ENCODE measurements at regions not wholly inside any gene's neighbourhood (a gene's known extent, or its start where the extent isn't known, plus 50 kb on each side); places are given as distances from the start of the nearest gene placed in this dataset.

DNA sequence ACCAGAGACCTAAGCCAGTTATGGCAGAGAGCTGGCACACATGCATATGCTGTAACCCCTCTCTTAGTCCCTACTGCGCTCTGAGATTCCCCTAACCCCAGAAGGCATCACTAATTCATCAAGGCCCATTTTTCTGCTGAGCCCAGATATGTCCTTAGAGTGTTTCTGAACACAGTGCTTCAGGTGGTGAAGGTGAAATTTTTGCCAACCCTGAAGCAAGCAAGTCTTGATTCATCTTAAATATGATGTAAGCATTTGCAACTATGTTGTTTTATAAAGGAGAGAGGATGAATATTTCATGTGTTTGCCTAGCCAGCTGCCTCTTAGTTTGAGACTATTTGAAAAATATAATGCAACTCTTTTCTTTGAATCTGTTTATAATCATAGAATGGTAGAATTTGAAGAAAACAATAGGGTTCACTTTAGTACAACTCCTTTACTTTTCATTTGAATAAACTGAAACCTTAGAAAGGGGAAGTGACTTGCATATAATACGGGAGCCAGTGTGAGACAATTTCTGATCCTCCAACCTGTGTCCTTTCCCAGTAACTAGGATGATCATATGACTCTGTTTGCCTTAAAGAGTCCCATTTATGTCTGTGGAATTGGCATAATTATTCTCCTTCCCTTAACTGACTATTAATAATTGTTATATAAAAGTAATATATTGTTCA, 194.3 kb upstream of the MTNR1B start:
- H3K27me3 ChIP-seq, result no peaks in the 10 kb centered on the region
- H3K4me1 ChIP-seq, result no peaks in the 10 kb centered on the region
- no peak overlapping the region for H3K27ac ChIP-seq
- no peak overlapping the region for H3K4me3 ChIP-seq
- no peaks in the 10 kb centered on the region for H3K9me3 ChIP-seq
- H3K36me3 ChIP-seq, result no peaks in the 10 kb centered on the region
- no peak for TF ChIP-seq Cebpa-rat (IDR thresholded peaks at IDR 0.05)
- no peaks in the 10 kb centered on the region for H4K20me1 ChIP-seq
- no peak overlapping the region for H3K9ac ChIP-seq
- H3K4me2 ChIP-seq, result no peak overlapping the region

DNA sequence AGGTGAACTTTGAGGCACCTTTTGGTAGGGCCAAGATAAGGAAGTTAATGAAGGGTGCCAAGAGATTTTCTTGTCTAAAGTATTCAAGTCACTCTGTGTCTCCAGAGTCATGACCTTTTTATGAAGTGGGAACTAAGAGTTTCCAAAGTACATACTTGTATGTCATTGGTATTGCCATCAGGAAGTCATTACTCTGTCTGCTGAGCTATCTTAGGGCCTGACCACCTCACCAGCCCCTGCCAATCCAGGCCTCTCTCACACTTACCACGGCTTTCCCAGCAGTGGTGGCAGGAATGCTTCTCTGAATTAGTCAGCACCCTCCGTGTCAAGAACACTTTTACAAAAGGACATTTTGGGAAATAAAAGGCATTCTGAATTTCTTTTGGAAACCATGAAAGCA, 192.8 kb upstream of the MTNR1B start:
- no peak for TF ChIP-seq Cebpa-rat (IDR thresholded peaks at IDR 0.05)
- Histone ChIP-seq H3K9ac (no peak overlapping the region), H3K27me3 (no peaks in the 10 kb centered on the region), H4K20me1 (no peaks in the 10 kb centered on the region), H3K4me1 (no peaks in the 10 kb centered on the region), H3K4me2 (no peak overlapping the region), H3K9me3 (no peaks in the 10 kb centered on the region), H3K4me3 (no peak overlapping the region), H3K27ac (no peak overlapping the region), H3K36me3 (no peaks in the 10 kb centered on the region)

- Histone ChIP-seq H3K9ac (no peak overlapping the region), H3K4me2 (no peak overlapping the region), H4K20me1 (no peaks in the 10 kb centered on the region), H3K4me3 (no peak overlapping the region), H3K27ac (no peak overlapping the region), H3K4me1 (no peaks in the 10 kb centered on the region), H3K9me3 (no peaks in the 10 kb centered on the region), H3K36me3 (no peaks in the 10 kb centered on the region), H3K27me3 (no peaks in the 10 kb centered on the region)
- TF ChIP-seq Cebpa-rat (IDR thresholded peaks at IDR 0.05), result no peak
Measured at GRCh38 chr11:92779746-92780145, 189.7 kb upstream of the MTNR1B start.

- Histone ChIP-seq H3K27me3 (no peaks in the 10 kb centered on the region), H3K4me3 (no peak overlapping the region), H3K27ac (no peak overlapping the region), H3K9me3 (no peaks in the 10 kb centered on the region), H3K4me1 (no peaks in the 10 kb centered on the region), H3K9ac (no peak overlapping the region), H3K4me2 (no peak overlapping the region), H4K20me1 (no peaks in the 10 kb centered on the region), H3K36me3 (no peaks in the 10 kb centered on the region)
- TF ChIP-seq Cebpa-rat (IDR thresholded peaks at IDR 0.05), result no peak
Measured at GRCh38 chr11:92781151-92781550, 188.3 kb upstream of the MTNR1B start.

- H3K27ac ChIP-seq, result no peak overlapping the region
- H3K4me3 ChIP-seq, result no peak overlapping the region
- no peaks in the 10 kb centered on the region for H3K27me3 ChIP-seq
- TF ChIP-seq Cebpa-rat (IDR thresholded peaks at IDR 0.05), result no peak
- no peaks in the 10 kb centered on the region for H3K36me3 ChIP-seq
- H3K4me2 ChIP-seq, result no peak overlapping the region
- no peaks in the 10 kb centered on the region for H4K20me1 ChIP-seq
- no peaks in the 10 kb centered on the region for H3K4me1 ChIP-seq
- H3K9ac ChIP-seq, result no peak overlapping the region
- H3K9me3 ChIP-seq, result no peaks in the 10 kb centered on the region
Measured at GRCh38 chr11:92782806-92783205, 186.6 kb upstream of the MTNR1B start.

GRCh38 chr11:92784331-92784730, 185.1 kb upstream of the MTNR1B start:
- no peaks in the 10 kb centered on the region for H3K4me1 ChIP-seq
- H4K20me1 ChIP-seq, result no peaks in the 10 kb centered on the region
- H3K9me3 ChIP-seq, result no peaks in the 10 kb centered on the region
- H3K27ac ChIP-seq, result no peak overlapping the region
- no peak overlapping the region for H3K4me2 ChIP-seq
- H3K36me3 ChIP-seq, result no peaks in the 10 kb centered on the region
- no peak overlapping the region for H3K4me3 ChIP-seq
- H3K27me3 ChIP-seq, result no peaks in the 10 kb centered on the region
- TF ChIP-seq Cebpa-rat (IDR thresholded peaks at IDR 0.05), result no peak
- H3K9ac ChIP-seq, result no peak overlapping the region

DNA sequence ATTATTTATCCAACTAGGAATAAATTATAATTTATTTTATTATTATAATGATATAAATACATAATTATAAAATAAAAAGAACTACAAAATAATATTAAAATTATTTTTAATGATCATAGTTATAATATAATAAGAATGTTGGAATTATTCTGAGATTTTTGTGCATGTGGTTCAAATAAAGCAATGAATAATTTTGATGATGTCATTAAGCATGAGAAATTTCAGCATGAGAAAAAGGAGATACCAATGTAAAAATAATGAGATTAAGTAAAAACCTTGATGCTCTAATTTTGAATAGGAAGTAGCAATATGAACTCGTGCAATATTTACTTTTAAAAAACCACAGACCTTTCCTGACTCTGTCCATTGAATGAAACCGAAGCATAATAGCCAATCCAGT, 181.8 kb upstream of the MTNR1B start:
- H3K27ac ChIP-seq, result no peak overlapping the region
- no peaks in the 10 kb centered on the region for H3K9me3 ChIP-seq
- H3K4me3 ChIP-seq, result no peak overlapping the region
- no peak overlapping the region for H3K9ac ChIP-seq
- TF ChIP-seq Cebpa-rat (IDR thresholded peaks at IDR 0.05), result no peak
- H3K4me2 ChIP-seq, result no peak overlapping the region
- no peaks in the 10 kb centered on the region for H4K20me1 ChIP-seq
- no peaks in the 10 kb centered on the region for H3K36me3 ChIP-seq
- no peaks in the 10 kb centered on the region for H3K4me1 ChIP-seq
- no peaks in the 10 kb centered on the region for H3K27me3 ChIP-seq

- no peaks in the 10 kb centered on the region for H3K36me3 ChIP-seq
- H3K4me1 ChIP-seq, result no peaks in the 10 kb centered on the region
- no peaks in the 10 kb centered on the region for H3K9me3 ChIP-seq
- no peak for TF ChIP-seq Cebpa-rat (IDR thresholded peaks at IDR 0.05)
- no peak overlapping the region for H3K27ac ChIP-seq
- H3K9ac ChIP-seq, result no peak overlapping the region
- H3K27me3 ChIP-seq, result no peaks in the 10 kb centered on the region
- H3K4me3 ChIP-seq, result no peak overlapping the region
- H4K20me1 ChIP-seq, result no peaks in the 10 kb centered on the region
- no peak overlapping the region for H3K4me2 ChIP-seq
Measured at GRCh38 chr11:92789761-92790160, 179.7 kb upstream of the MTNR1B start.

DNA sequence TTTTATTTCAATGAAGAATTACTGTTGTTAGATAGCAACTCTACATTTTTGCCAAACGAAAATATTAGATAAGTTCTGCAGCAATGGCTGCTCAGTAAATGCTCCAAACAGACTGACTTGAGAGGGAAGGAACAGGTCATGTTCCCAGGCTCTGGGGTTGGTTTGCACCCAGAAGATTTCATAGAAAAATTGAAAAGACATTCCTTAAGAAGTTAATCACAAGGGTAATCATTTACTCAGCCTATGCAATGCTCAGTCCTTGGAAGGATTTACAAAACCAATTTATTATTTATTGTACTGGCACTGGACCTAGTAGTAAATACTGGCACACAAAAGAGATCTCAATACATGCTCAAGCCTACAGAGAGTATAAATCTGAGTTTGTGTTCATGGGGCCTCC, 179.1 kb upstream of the MTNR1B start:
- Histone ChIP-seq H3K9me3 (no peaks in the 10 kb centered on the region), H3K9ac (no peak overlapping the region), H3K27ac (no peak overlapping the region), H3K4me1 (no peaks in the 10 kb centered on the region), H4K20me1 (no peaks in the 10 kb centered on the region), H3K27me3 (no peaks in the 10 kb centered on the region), H3K36me3 (no peaks in the 10 kb centered on the region), H3K4me3 (no peak overlapping the region), H3K4me2 (no peak overlapping the region)
- no peak for TF ChIP-seq Cebpa-rat (IDR thresholded peaks at IDR 0.05)

DNA sequence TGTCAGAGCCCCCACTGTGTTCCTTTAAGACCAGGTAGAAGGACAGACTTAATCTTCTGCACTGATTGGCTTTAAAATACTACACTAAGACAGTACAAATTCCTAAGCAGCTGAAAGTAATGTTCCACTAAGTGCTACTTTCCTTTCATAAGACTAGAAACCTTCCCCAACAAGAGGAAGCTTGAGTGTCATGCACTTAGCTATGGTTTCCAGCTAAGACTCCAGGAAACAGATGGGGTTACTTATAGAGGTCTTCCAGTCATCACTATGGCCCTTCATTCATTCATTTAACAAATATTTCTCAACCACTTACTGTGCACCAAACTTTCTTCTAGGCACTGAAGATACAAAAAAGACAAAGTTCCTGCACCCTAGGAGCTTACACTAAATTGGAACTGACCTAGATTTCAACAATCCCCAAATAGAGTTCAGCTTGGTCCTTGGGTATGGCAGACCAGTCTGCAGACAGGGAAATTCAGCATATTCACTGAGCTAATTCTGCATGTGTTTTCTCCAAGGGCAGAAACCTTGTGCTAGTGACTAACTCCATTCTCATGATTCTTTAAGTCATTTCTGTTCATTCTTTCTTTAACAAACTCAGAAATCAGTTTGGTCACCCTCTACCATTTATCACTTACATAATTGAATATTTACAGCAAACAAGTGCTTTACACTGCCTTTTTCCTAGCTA, 178.4 kb upstream of the MTNR1B start:
- TF ChIP-seq Cebpa-rat (IDR thresholded peaks at IDR 0.05), result no peak

More for the DNA sequence above, 178.4 kb upstream of the MTNR1B start:
- no peak overlapping the region for H3K4me3 ChIP-seq
- H3K9me3 ChIP-seq, result no peaks in the 10 kb centered on the region
- H4K20me1 ChIP-seq, result no peaks in the 10 kb centered on the region
- no peaks in the 10 kb centered on the region for H3K27me3 ChIP-seq
- H3K4me1 ChIP-seq, result no peaks in the 10 kb centered on the region
- no peak overlapping the region for H3K9ac ChIP-seq
- no peaks in the 10 kb centered on the region for H3K36me3 ChIP-seq
- H3K4me2 ChIP-seq, result no peak overlapping the region
- H3K27ac ChIP-seq, result no peak overlapping the region

Measured in BLaER1 (cell line).